Activated T-cell treated with anti-CD3 and anti-CD28 coated beads for 1 hour (primary cell): ENCODE measurements at regions not wholly inside any gene's neighbourhood (a gene's known extent, or its start where the extent isn't known, plus 50 kb on each side); places are given as distances from the start of the nearest gene placed in this dataset.
"Not testable (repeated sequence)": the region's sequence is repeated elsewhere in the genome, so short reads cannot be mapped to it uniquely, and the experiment has no call there.

Experiments used
- DNase-seq: peaks from one replicate; pipeline ENCODE4 v3.0.0-alpha.2; 2020; ENCODE audit warnings: low read depth

DNA sequence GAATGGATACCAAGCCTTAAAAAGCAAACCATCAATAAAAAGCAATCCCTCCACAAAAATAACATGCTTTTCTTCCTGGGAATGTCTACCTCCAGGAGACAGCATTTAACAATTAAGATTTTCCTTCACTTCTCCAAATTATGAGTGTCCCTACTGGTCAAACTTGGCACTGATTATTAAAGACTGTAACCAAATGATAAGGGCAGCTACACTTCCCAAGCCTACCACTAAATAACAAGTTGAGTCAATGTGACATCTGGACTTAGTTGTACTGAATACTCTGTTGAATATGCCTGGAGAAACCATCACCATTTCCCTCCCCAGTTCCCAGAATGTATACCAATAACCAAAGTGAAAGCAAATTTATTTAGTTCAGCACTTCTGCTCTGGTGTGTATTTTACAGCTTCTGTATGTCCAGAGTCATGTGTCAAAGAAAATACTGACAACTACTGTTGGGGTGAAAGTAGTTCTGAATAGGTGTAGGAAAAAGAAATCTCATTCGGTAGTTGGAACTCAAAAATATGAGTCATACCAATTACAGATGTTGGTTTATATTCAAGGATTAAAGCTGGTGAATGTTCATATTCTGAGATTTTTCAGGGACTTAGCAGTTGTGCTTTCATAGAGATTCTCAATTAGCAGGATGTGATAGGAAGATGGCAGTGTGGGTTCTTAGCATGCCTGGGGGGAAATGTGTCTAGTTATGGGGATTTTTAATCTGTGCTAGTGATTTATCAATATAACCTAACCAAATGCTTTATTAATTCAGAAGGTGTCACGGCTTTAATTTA lies 1291.6 kb upstream of the GYPC start:
- DNase-seq: no peak

DNA sequence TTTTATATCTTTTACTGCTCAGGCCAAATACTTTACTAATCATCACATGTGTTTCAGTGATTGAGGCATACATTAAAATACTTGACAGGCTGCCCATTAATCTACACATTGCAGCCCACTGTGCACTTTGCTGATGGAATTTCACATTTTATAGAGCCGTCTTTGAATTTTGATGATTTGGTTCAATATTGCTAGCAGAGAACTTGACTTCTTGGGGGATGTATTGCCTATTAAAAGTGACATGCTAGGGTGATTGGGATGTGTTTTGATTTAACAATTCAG lies 1291.0 kb upstream of the GYPC start:
- no peak for DNase-seq

DNA sequence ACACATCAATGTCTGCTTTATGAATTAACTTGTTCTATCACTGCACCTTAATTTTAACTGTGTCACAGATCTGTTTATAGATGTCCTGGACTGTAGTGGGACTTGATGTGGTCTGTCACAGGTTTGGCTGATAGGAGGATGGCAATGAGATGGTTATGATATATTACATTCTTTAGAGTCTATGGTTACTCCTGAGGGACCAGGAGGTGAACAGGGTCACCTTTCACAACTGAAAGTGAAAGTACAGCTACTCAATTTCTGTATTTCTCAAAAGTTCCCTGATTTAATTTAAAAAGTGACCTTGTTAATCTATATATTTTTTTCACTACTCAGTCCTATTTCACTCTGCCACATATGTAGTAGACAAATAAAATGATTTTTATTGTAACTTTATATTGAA lies 1284.1 kb upstream of the GYPC start:
- no peak for DNase-seq

DNA sequence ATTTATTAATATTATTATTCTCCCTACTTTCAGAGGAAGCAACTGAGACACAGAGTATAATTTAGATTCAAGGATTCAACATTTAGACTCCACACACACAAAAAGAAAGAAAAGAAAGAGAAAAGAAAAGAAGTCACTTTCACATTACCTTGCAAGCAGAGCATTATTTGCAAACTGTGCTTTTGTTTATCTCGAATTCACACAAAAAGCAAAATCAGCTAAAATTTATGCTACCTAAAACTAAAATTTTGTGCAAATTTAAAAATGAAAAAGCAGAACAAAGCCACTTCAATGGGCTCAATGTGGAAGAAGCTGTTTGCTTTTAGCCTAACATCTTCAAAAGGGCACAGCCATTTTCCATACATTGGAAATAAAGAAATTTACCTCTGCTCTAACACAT lies 1282.7 kb upstream of the GYPC start:
- DNase-seq: no peak

DNA sequence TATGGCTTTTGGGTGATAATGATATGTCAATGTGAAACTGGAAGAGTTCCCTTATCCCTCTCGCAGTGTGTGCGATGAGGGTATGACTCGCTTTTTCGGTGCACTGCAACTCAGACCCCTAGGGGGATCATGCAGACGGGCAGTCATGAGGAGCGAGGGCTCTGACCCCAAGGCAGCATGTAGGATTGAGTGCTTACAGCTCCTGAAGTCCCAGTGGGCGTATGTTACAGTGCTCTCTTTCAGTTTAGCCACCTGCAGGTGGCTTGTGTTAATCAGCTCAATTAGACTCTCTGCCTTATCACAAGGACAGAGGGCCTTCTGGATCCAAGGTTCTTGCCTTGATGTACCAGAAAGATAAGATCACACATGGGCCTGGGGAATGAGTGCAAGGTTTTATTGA lies 1269.9 kb upstream of the GYPC start:
- no peak for DNase-seq

DNA sequence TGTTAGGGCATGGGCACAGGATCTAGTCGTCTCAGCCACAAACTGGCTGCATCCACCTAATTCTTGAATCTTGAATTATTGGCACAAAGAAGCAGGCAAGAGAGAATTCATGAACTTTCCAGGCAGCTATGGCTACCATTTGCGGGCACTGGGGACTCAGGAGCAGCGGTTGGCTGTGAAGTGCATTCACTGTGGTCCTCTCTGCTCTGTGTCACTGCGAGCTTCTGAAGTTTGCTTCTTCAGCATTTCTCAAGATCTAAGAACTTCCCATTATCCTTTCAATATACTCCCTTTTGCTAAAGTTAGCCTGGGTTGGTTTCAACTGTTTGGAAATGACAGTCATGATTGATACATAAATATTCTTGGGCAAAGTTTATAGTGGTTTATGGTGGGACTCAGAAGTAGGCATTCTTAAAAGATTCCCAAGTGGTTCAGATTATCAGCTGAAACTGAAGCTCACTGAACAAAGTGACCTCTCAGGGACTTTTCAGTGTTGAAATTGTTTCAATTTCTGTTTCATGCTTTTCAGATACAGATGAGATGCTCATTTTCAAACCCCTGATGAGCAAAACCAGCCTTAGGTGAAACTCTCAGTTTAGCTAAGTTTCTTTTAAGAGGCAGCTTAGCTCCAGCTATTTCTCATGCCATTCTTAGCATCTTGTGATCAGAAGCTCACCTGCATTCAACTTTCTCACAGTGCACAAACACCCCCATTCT lies 1258.3 kb upstream of the GYPC start:
- DNase-seq: no peak

DNA sequence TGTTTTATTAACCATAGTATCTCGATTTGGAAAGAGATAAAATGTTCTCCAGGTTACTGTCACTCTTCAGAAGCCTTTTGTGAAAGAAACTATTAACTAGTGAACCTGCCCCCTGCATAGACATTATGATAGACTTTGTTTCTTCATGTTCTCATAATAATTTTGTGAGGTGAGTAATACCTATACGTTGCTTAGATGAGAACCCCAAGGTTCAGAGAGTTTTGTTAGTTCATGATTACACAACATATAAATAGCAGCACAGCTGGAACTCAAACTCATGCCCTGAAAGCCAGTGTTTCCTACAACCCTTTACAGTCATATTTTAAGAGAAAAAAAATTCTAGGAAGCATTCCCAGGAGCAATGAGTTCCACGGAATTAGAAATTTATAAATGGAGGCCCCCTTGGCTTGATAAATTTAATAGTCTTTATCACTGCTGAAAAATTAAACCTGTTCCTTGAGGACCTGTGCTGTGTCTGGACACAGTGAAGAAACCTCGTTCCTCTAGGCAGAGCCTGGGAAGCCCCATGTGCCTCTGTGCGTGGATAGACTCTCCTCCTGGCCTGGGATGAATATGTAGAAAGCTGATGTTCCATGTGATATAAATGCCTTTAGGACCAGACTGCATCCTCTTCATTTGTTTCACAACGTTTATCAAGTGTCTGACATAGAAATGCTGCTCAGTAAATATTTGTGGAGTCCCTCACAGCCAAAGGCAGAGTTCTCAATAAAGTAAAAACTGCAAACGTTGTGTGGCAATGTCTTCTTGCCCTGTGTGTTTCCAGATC lies 1257.0 kb upstream of the GYPC start:
- no peak for DNase-seq

DNA sequence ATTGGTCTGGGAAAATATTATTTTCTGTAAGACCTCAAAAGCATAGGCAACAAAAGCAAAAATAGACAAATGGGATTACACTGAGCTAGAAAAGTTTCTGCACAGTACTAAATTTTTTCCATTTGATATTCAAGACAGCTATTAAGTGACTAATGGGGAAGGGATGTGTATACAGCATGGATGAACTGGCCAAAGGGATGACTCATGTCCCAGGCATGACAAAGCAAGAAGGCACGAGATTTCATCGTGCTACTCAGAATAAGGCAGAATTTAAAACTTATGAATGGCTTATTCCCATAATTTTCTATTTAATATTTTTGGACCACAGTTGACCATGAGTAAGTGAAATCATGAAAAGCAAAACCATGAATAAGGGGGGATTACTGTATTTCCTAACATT lies 1250.1 kb upstream of the GYPC start:
- no peak for DNase-seq

DNA sequence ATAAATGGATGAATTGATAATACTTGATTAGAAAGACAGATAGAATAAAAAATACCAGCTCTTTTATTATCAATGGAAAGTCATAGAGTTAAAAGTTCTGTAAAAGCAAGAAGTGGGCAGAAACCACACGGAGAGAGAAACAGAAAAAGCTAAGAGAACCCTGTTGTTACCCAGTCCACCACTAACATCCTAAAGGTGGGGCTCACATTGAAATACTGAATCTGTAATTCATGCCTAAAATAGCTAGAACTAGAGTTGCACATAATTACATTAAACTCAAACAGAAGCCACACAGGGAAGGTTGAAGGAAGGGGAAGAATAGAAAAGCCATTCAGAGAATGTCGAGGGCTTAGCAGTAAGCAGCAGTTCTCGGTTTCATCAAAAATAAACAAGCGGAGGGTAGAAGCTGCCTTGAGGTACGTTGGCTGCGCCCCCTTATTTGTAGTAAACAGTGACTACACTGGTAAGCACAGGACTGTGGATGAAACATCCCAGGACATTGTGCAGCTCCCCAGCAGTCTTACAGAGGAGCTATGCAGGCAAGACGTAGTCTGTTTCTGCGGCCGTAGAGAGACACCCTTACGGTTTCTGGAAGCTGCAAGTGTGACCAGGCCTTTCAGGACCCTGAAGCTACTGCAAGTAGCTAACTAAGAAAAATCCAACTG lies 1247.0 kb upstream of the GYPC start:
- no peak for DNase-seq

DNA sequence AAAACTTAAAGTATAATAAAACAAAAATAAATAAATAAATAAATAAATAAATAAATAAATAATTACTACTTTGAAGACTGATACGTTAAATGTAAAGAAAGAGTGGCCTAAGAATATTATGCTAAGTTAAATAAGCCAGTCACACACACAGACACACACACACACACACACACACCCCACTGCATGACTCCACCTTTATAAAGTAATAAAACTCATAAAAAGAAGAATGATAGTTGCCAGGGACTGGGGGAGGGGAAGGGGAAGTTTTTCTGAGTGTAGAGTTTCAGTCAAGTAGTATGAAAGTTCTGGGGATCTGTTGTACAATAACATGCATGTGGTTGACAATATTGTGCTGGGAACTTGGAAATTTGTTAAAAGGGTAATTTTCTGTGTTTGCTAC lies 1237.5 kb upstream of the GYPC start:
- DNase-seq: no peak

DNA sequence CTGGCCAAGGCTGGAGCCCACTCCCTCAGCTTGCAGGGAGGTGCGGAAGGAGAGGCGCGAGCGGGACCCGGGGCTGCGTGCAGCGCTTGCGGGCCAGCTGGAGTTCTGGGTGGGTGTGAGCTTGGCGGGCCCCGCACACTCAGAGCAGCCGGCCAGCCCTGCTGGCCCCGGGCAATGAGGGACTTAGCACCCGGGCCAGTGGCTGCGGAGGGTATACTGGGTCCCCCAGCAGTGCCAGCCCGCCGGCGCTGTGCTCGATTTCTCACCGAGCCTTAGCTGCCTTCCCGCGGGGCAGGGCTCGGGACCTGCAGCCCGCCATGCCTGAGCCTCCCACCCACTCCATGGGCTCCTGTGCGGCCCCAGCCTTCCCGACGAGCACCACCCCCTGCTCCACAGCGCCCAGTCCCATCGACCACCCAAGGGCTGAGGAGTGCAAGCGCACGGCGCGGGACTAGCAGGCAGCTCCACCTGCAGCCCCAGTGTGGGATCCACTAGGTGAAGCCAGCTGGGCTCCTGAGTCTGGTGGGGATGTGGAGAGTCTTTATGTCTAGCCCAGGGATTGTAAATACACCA lies 1233.7 kb upstream of the GYPC start:
- DNase-seq: not testable (repeated sequence)

DNA sequence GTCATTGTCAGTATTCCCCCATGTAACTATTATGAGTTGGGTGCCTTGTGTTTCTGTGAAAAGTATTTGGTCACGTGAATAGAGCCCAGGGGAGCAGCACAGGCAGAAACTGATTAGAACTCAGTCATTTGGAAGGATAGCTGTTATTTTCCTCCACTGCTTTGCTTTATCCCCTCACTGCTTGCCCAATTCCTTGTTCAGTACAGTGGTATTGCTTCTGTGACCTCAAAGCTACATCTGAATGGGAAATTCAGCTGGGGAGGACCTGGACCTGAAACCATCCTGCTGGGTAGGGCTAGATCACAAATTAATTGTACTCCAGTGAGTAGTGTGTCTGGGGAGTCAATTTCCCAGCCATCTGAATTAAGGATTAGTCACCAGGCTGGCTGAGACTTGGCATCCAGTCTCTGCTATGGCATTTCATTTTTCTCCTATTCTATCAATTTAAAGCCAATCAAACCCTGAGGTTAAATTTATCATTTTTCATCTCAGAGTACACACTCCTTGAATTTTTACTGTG lies 1231.6 kb upstream of the GYPC start:
- no peak for DNase-seq

DNA sequence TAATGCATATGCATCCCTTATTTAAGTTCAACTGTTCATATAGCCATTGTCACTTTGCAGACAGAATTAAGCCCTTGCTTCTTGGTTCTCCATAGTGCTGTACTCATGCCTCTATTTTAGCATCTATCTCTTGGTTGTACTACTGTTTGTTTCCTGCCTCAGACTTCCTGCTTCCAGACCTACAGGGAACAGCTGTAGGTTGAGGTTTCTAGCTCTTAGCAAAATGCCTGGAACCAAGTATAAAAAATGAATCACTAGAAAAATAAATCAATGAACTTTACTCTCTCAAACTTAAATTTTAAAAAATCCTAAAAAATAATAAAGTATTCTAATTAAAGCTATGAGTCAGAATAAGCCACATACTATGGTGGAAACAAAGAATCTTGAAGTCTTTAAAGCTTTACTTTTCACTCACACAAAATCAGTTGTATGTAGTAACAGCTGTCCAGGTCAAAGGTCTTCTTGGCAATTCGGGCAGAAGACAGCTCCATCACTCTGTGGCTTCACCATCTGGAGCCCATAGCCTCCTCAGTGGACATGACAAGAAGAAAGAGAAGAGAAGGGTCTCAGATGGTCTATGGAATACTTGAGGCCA lies 1228.1 kb upstream of the GYPC start:
- DNase-seq: no peak

DNA sequence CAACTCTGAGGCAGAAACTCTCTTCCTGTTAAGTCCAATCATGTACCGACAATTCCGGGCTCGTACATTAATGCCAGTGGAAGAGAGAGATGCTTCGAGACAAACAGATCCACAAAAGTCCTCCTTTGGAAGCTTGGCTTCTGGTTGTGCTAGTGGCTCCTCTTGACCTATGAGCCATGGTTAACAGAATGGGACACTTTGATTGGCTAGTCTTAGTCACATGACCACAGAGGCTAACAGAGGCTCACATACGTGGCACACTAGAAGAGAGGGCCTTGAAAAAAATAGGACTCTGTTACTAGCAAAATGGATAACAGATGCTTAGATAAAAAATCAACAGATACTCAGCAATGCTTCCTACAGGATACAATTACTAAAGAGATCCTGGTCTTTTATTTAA lies 1211.9 kb upstream of the GYPC start:
- no peak for DNase-seq

DNA sequence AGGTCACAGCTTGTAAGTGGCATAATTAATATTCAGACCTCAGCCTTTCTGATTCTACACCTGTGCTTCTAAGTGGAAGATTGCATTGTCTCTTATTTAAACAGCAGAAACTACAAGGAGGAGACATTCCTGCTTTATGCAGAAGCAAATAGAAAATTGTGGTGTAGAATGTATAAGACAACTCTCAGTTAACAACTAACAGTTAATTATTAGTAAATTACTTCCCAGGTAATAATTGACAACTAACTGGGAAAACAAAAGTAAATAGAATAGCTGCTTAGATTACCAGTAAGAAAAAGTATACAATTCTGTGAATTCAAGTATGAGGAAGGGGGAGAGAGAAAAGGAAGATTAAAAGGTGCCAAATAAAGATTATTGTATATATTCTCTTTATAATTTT lies 1210.5 kb upstream of the GYPC start:
- DNase-seq: no peak

DNA sequence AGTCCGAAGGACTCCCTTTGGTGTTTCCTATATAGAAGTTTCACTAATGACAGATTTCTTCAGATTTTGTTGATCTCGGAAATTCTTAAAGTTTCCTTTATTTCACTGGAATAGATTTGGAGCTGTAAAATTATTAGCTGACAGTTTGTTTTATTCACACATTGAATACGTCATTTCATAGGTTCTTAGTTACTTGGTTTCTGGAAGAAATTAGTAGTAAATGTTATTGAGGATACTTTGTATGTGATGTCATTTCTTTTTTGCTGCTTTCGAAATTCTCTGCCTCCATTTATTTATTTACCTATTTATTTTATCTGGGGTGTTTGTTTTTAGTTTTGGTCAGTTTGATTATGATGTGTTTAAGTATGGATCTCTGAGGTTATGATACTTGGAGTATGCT lies 1205.9 kb upstream of the GYPC start:
- DNase-seq: no peak

DNA sequence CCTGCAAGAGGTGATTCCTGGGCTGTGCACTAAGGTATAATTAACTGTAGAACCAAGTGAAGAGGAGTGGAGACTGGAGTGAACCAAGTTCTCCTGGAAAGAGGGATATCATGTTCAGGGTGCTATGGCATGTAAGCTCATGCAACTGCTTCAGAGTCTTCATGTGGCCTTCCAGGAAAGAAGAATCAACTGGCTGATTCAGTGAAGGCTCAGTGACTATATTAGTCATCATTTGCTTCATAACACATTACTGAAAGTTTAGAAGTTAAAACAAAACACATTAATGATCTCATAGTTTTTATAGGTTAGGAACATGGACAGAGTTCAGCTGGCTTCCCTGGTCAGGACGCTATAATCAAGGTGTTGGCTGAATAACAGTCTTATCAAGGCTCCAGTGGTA lies 1200.8 kb upstream of the GYPC start:
- no peak for DNase-seq

DNA sequence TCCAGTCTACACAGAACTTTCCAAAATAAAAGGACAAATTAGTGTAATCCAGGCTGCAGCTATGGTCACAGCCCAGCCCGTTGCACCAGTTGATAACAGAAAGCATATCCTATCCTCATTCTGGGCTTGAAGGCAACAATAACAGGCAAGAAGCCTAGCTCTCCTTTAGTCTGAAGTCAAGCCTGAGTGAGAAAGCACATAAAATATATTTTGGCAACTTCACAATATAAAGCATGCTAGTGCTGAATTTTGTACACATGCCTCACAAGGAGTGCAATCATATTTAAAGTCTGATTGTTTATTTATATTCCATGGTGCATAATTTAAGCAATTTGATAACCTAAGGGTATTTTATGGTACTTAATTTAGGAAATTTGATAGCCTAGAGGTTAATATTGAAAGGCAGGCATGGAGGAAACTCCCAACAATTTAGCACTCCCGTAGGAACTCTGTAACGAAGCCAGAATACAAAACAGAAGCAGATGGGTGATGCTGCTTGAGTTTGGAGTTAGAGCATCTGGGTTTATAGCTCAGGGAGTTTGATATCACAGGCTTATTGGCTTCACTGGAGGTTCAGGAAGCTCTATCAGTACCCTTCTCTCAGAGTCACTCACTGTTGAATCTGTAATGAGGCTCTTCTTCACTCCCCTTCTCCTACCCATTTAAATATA lies 1199.1 kb upstream of the GYPC start:
- no peak for DNase-seq

DNA sequence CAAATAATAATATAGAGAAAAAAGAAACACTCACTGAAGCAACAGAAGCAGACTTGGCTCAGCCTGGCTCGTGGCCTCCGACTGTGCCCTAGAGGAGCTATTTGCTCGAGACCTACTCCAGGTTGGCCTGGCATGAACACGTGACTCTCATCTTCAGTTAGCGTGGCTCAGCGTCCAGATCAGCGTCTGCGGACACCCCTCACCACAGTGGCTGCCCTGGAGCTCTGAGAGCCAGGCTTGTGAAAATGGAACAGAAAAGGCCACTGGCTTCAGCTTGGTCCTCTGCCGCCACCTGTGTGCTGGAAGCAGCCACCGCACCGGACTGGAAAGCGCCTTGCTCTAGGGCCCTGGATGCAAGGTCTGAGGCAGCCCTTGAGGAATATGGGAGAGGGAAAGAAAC lies 1184.0 kb upstream of the GYPC start:
- DNase-seq: no peak

DNA sequence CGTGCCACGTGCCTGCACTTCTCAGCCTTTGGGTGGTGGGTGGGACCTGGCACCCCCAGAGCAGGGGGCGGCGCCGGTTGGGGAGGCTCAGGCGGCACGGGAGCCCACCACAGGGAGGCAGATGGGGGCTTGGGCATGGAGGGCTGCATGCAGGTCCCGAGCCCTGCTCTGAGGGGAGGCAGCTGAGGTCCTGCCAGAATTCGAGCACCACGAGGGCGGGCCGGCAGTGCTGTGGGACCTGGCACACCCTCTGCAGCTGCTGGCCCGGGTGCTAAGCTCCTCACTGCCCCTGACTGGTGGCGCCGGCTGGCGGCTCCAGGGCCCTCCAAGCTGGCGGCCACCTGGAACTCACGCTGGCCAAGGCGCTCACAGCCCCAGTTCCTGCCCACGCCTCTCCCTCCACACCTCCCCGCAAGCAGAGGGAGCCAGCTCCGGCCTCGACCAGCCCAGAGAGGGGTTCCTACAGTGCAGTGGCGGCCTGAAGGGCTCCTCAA lies 1176.8 kb upstream of the GYPC start:
- no peak for DNase-seq

DNA sequence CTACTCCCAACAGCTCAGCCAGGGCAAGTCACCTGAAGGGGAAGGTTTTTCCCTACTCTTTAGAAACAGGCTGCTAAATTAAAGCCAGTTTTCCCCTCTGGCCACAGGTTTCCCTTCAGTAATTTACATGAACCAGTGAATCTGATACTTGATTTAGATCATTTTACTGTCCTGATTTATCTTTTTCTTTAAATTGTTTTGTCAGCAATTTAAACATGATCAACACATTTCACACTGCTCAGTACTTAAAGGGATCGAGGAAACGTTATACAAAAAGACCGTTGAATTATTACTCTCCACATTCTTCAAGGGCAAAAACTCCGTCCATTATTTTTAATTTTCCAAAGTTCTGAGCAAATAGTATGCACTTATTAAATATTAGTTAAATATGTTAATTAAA lies 1165.7 kb upstream of the GYPC start:
- DNase-seq: no peak
